Bone marrow (tissue), 2 donors: ENCODE measurements at regions not wholly inside any gene's neighbourhood (a gene's known extent, or its start where the extent isn't known, plus 50 kb on each side); places are given as distances from the start of the nearest gene placed in this dataset.
"Not testable (repeated sequence)": the region's sequence is repeated elsewhere in the genome, so short reads cannot be mapped to it uniquely, and the experiment has no call there.

Source experiments
- DNase-seq, 2 donors: peaks; one replicate each; lab custom pipeline; 2025; lab: John Stamatoyannopoulos, UW

DNA sequence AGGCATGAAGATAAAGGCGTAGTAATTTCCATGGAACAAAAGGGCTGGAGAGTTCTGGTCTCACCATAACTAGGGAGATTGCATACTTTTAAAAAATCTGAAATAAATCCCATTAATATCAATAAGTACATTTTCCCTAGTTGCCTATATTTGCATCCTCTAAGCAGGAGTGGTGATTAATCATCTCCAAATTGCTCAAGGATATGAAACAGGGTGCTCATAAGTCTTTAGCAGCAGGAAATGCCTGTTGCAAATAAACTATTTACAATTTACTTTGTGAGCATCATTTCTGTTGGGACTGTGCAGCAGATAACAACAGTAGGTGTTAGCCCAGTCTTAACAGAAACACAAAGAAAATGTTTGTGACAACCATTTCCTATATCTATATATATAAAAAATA lies 92.4 kb upstream of the TMEM178A start:
- DNase-seq: no peak

DNA sequence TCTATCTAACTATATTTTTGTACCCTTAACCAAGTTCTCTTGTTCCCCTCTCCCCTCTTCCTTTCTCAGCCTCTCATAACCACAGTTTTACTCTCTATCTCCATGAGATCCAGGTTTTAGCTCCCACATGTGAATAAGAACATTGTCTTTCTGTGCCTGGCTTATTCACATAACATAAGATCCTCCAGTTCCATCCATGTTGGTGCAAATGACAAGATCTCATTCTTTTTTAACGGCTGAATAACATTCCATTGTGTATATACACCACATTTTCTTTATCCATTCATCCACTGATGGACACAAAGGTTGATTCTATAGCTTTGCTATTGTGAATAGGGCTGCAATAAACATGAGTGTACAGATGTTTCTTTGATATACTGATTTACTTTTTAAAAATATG lies 83.9 kb upstream of the TMEM178A start:
- no peak for DNase-seq

DNA sequence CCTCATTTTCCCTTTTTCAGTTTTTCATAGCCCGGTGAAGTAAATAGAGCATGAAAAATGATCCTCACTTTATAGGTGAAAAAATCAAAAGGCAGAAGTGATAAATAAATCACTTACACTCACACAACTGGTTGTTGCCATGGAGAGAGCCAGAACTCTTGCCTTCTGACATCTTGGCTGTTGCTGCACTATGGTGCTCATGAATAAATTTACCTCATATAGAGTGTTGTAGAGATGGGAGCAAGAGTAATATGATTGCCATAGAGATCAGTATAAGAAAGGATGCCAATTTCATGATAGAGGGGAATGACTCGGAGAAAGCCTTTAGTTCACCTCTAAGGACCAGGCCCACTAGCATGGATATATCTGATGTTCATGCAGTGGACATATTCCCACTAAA lies 82.5 kb upstream of the TMEM178A start:
- DNase-seq: no peak

DNA sequence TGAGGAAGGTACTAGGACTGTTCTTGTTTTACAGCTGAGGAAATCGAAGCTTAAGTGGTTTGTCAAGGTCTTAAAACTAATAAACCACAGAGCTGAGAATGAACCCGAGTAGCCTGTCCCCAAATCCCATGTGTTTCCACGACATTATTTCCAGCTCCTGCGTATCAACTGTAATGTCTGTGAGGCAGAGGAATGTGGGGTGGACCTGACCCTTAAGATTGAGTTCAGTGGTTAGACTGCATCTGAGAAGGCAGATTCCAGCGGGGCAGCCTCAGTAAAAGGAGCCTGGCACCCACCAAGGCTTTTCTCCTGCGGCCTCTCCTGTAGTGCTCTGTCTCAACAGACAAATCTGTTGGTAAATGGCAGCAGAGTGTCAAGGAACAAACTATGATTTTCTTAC lies 81.9 kb upstream of the TMEM178A start:
- no peak for DNase-seq

DNA sequence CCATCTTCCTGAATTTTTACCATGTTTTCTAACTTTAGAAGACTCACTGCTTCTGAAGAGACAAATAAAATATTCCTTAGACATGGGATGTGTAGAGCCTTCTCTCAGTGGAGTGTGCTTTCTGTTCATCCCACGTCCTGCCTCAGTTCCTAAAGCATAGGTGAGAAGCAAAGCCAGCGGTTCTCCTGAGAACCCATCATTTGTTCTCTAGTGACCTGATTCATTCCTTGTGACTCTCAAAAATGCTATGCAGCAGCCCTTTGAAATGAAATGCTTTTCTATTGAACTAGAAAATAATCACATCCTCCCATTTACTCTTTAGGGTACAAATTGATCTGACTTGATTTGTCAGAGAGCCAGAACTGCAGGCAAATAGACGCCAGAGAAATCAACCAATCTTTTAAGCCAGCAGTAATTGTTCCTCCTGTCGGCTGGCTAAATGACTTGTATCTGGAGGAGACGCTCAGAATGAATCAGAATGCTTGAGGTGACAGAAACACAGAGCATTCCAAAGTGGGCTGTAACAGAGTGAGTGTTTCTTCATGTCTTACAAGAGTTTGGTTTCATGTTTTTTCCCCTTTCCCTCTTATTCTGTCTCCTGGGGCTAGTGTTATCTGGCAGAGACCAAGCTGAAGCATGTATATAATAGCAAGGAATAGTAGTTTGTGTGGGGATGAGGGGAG lies 81.3 kb upstream of the TMEM178A start:
- no peak for DNase-seq

DNA sequence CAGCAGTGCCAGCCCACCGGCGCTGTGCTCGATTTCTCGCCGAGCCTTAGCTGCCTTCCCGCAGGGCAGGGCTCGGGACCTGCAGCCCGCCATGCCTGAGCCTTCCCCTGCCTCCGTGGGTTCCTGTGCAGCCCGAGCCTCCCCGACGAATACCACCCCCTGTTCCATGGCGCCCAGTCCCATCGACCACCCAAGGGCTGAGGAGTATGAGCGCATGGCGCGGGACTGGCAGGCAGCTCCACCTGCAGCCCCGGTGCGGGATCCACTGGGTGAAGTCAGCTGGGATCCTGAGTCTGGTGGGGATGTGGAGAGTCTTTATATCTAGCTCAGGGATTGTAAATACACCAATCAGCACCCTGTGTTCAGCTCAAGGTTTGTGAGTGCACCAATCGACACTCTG lies 80.2 kb upstream of the TMEM178A start:
- DNase-seq: not testable (repeated sequence)

DNA sequence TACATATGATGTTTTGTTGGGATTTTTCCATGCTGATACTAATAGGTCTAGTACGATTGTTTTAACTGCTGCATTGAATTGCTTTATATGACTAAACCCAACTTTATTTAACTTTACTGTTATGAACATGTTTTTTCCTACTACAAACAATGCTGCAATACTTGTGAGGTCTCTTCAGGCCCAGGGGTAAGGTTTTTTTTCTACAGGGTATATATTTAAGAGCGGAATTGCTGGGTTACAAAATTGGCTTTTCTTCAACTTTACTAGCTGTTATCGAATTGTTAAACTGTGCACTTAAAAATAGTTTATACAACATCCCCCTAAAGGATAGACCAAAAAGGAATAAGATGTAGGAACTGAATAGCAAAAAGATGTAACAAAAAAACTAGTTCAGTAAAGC lies 78.5 kb upstream of the TMEM178A start:
- DNase-seq: no peak

DNA sequence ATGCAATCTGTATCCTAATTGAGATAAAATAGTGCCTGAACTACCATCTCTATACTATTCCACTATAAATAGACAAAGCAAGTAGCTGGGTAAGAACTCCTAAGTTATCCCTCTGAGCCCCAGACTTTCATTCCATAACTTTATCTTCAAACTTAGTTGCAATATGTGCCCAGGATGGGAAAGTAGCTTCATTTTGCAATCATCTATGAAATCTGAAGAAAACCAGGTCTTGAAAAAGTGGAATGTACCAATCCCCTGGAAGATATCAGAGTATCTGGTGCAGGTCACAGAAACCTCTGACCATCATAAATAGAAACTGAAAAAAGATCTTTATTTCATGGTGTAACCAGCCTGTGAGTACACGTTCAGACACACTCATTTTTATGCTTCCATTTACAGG lies 78.1 kb upstream of the TMEM178A start:
- no peak for DNase-seq

DNA sequence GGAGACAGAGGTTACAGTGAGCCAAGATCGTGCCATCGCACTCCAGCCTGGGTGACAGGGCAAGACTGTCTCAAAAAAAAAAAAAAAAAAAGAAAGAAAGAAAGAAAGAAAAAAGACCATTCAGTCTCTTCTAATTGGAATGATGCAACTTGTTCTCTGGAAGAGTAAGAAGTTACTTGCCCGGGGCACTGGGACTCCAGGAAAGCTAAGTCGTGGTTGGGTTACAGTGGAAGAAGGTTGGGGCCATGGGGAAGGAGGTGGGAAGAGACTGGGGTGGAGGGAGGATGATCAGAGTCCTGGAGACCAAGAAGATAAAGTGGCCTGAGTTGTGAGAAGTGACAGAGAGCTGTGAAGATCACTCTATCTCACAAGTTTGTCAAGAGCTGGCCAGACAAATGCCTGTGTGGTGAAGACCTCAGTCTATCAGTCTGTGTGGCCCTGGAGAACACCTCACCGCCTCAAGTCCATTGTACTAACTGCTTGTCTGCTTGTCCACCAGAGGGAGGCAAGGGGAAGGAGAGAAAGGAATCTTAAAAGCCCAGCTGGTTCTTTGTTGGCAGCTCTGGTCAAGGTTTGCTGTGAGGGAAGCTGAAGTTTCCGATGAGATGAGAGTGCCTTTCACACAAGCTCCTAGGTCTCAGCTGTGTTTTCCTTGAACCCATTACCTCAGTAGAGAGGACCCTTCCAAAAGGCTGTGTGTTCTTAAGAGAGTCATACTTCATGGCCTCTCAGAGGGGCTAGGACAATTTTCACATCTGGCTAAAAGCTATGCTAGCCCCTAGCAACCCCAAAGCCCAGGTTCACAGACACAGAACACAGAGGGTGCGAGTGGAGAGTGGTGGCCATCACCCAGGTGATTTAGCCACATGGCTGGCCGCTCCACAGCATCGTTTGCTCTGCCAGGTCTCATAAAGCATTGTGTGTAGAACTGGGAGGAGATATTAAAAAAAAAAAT lies 72.0 kb upstream of the TMEM178A start:
- peak in 1 of 2 donors; percentile 28 for DNase-seq

DNA sequence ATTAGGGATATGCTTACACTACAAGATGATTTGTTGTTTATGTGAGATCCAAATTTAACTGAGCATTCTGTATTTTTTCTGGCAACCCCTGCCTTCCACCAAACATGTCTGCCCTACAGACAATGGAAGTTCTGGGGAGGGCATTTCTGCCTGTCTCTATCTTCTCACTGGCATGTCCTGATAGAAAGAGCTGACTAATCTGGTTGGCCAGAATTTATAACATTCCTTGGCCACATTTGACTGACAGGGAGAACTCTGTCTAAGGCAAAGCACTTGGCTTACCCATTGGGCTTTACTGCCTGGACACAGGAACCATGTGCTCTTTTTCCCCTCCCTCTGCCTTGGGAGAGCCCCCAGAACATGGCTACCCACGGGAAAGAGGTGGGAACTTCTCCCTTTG lies 70.6 kb upstream of the TMEM178A start:
- DNase-seq: no peak

DNA sequence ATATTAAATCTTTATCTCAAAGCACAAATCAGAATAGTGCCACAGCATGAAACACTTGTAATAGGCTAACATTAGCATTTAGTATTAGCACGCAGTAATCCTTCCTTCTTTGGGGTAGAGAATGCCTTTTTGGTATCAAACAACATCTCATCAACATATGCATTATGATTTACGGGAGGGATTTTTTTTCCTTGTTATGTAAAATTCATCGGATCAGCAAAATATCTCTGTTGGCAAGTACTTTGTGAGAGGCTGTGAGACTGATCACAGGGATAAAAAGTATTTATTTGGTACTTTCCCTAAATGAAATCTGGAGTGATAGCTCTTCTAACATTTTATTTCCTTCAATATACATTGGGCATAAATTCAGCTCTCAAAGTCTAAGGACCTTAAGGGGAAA lies 68.4 kb upstream of the TMEM178A start:
- no peak for DNase-seq

DNA sequence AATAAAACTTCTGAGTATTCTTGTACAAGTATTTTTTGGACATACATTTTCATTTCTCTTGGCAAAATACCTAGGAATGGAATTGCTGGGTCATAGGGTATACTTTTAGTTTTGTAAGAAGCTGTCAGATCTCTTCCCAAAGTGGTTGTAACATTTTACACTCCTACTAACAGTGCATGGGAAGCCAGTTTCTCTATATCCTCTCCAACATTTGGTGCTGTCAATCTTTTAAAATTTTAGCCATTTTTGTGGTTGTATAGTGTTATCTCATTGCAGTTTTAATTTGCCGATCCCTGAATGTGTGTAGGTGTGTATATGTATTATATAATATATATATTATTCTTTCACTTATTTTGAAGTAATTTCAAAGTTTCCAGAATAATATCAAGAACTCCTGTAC lies 63.1 kb upstream of the TMEM178A start:
- DNase-seq: no peak

DNA sequence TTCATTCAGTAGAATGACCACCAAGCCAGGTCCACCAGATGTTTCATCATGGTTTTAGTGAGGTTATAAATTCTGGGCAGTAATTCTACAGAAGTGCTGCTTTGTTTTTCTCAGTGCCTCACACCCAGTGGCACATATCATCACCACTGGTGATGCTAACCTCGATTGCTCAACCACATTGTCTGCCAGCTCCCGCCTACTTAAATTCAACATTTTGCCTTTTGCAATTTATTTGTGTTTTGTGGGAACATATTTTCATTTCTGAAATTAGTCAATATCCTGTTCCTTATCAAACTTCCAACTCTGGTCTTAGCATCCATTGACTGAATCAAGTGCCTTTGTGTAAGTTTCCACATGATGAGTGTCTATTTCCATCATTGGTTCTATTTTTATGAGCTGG lies 62.3 kb upstream of the TMEM178A start:
- no peak for DNase-seq

DNA sequence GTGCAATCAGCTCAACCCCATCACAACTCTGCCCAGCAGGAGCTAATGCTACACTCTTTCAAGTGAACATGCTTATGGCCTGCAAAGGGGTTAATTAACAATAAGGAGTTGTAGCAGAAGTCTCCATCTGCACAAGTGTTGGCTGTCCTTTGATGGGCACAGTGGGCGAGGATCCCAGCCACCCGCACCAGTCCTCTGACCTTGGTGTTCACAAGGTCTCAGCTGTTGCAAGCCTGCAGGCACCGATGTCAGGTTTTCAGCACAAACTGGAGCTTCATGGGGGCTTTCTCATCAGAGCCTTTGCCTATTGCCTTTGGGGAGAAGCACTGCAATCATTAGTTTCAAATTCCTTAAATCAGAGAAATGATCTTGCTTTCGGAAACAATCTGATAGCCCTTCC lies 60.9 kb upstream of the TMEM178A start:
- DNase-seq: no peak

DNA sequence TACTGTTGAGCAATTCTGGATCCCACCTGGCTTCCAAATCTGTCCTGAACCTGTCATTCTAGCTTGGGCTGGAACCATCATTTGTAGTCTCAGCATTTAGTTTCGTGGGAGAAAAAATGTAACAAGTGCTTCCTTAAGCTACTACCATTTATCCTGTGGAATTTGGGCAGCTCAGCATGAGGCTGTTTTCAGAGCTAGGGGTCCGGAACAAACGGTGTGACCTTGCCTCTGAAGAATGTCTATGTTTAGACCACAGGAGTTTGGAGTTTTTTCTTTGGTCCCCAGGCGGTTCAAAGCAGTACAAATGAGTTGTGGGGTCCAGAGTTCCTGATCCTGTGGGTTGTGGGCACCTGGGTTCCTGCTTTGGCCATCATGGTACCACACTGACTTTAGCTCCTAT lies 59.1 kb upstream of the TMEM178A start:
- DNase-seq: no peak

DNA sequence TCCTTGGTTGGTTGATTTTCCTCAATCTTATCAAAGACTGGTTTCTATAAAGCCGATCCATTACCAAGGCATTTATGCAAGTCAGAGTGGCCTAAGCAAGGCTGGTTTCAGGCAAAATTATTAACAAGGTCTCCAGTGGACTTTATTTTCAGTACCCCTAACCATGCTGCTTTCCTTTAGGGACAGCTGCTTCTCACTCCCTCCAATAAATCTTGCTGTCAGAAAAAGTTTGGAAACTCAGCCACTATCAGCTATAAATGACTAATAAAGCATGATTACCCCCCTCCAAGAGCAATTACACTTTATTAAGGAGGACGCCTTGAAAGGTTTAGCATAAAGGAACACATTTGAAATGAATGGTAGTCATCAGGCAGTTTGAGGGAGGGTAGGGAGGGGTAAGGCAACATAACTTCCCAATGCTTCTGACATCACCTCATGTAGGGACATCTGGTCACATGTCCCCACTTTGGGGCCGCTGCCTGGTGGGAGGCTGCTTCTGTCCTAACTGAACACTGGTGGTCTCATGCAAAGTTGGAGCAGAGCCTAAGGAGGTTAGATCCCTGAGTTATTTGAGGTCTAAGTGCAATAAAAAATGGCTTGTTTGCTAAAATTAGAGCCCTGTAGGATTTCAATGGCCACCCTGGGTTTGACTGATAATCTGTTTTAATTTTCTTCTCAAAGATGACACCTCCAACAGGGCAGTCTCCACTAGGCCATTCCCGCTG lies 58.0 kb upstream of the TMEM178A start:
- no peak for DNase-seq

DNA sequence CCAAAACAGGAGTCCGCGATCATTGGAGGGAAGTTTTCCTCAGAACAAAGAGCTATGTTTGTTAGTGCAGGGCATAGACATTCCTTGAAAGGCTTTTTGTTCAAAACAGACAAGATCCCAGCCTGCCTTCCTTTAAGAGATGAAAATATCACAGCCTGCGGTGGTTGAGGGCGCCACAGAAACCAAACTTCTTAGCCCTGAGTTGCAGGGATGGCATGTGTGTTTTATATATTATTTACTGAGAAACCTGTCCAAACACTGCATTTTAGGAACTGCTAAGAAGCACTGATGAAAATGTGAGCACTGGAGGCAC lies 57.5 kb upstream of the TMEM178A start:
- no peak for DNase-seq

DNA sequence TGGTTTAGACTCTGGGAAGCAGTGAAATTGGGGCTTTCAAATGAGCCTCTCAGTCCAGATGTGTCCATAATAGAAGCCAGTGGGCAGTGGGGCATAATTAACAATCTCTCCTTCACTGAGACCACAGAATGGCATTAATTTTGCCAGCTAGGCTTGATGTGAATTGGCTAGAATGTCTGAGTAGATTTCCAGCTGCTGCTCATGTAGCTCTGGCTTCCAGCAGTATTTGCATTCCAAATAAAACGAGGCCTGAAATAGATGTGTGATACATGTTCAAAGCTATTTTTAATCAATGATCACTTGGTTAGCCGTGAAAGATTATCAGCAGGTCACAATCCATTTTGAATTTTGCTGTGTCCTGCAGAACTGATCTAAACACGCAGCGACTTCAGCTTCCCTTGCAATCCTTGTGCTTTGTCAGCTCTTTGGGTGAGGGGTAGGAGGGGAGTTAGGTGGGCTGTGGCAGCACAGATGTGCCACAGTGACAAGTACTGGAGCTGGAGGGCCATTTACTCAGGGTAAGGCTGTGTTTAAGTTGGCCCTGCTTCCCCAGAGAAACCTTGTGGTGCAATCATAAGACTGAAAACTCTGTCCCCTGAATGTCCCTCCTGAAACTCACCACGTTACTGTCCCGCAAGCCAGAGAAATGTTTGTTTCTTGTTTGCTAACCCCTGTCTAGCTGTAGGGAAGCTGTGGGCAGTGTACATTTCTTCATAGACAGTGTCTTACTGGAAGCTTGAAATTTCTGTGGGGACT lies 56.9 kb upstream of the TMEM178A start:
- no peak for DNase-seq

DNA sequence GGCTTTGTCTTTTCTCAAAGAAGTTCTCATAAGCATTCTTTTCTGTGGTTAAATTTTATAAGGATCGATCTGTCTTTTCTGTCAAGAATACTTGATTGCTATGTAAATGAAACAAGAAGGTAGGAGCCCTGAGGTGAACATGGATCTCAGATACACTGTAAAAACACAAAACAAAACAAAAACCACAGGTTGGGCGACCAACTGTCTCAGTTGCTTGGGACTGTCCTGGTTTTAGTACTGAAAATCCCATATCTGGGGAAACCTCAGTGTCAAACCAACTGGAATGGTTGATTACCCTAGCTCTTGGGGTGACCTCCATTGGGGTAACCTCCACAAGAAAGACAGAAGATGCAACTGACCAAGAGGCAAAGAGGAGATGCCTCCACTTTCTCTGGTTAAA lies 55.8 kb upstream of the TMEM178A start:
- DNase-seq: no peak

DNA sequence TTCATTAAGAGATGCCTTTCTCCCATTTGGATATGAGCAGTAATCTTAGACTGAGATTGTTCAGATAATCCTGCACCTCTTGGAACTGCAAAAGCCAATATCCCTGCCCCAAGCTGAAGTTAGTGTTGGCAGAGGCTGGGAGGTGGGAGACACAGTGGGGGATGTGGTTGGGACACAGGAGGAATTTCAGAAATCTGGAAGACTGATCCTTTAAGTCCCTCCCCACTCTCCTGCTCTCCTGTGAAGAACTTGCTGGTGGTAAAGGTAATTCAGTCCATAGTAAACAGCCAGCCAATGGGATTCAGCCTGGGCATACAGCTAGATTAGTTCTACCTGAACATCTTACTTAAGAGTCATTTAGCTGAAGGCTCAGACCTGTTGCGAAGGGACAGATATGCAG lies 50.0 kb upstream of the TMEM178A start:
- no peak for DNase-seq
